ENCODE measurements at regions not wholly inside any gene's neighbourhood (a gene's known extent, or its start where the extent isn't known, plus 50 kb on each side); places are given as distances from the start of the nearest gene placed in this dataset.
"Not testable (repeated sequence)": the region's sequence is repeated elsewhere in the genome, so short reads cannot be mapped to it uniquely, and the experiment has no call there.

DNA sequence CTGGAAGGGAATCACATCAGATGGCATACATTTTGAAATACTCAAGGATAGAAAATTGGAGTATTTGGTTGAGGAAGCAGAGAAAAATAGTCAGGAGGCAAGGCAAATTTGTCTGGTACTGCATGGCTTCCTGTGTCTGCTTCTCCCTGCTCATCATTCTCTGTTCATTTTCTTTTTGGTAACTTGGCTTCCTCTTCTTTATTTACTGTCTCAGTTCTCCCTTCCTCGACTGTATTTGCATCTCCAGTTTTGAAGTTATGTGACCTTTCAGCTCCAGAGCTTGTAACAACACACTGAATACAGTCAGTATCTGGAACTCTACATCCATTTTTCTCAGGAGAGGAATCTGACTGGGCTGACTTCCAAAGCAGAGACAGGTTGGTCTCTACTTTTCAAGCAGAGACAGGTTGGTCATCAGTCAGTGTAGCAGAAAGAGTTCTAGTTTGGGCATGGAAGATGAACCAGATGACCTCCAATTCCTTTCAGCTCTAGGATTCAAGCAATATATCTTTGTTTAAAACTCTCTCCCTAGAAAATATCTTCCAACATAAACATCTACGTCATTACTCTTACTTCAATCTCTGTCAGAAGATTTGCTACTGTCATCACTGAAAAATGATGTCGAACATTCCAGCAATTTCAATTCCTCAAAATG lies 571.2 kb downstream of the ADGRL2 start:
- 48 to 51% methylated on average over 3 of the region's 3 CpGs for WGBS, 2 donors
- Histone ChIP-seq H3K27ac (no peak overlapping the region), H3K4me3 (no peak overlapping the region), H3K4me1 (no peaks in the 10 kb centered on the region), H3K27me3 (no peaks in the 10 kb centered on the region), H3K36me3 (no peaks in the 10 kb centered on the region), H3K9me3 (peaks cover 0 to 15% (median 6%) of the 10 kb centered on the region in 11 donors)
- intact Hi-C loops (cut with DNase I): loop anchor here in 1 of 10 donors (5.0 kb wide), 1 partner anchor 60 kb away; no protein-coding TSS in a partner anchor
- DNase-seq (no peak), ATAC-seq (no peak)
- no peak for TF ChIP-seq CTCF (IDR thresholded peaks at IDR 0.05)

- no peaks in the 10 kb centered on the region for H3K36me3 ChIP-seq
- H3K27me3 ChIP-seq: no peaks in the 10 kb centered on the region
- no peak for ATAC-seq
- no peaks in the 10 kb centered on the region for H3K4me1 ChIP-seq
- WGBS, 2 donors: 95 to 98% methylated on average over 2 of the region's 2 CpGs
- no peak for TF ChIP-seq CTCF (IDR thresholded peaks at IDR 0.05)
- no peaks in the 10 kb centered on the region for H3K9me3 ChIP-seq
- H3K4me3 ChIP-seq: no peak overlapping the region
- H3K27ac ChIP-seq: no peak overlapping the region
- intact Hi-C loops (cut with DNase I): no loop called here
- no peak for DNase-seq
Measured at GRCh38 chr1:82367456-82367855, 566.7 kb downstream of the ADGRL2 start.

DNA sequence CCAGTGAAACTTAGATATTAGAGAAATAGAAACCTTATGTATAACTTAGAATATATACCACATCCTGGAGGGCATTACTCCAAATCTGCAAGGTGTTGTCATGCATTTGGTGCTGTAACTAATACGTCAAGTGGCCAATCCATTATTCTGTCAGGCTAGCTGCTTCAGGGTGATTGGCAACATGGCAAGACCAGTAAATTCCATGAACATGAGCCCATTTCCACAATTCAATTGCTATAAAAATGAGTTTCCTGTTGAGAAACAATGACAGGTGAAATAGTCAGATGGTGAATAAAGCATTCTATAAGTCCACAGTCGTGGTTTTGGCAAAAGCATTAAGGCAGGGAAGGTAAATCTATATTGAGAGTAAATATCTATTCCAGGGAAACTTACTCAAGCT lies 566.0 kb downstream of the ADGRL2 start:
- Histone ChIP-seq H3K9me3 (no peaks in the 10 kb centered on the region), H3K4me1 (no peaks in the 10 kb centered on the region), H3K27me3 (no peaks in the 10 kb centered on the region), H3K4me3 (no peak overlapping the region), H3K36me3 (no peaks in the 10 kb centered on the region), H3K27ac (no peak overlapping the region)
- DNase-seq (no peak), ATAC-seq (no peak)
- no peak for TF ChIP-seq CTCF (IDR thresholded peaks at IDR 0.05)
- intact Hi-C loops (cut with DNase I): no loop called here
- 79 to 86% methylated on average over 2 of the region's 2 CpGs for WGBS, 2 donors

DNA sequence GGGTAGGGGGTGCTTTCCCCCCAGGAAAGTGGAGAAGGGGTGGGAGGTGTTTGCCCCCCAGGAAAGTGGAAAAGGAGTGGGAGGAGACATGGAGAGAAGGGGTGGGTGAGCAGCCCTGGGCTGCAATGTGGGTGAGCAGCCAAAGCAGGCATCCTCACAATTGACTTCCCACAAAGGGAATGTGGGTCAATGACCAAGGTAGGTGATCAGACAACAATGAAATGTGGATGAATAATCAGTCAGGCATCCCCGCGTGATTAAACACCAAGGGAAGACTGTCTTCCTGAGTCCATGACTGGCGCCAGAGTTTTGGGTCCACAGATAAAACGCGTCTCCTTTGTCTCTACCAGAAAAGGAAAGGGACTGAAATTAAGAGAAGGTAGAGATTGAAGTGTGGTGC lies 558.8 kb downstream of the ADGRL2 start:
- intact Hi-C loops (cut with DNase I); H3K4me3 ChIP-seq; ATAC-seq; H3K9me3 ChIP-seq; DNase-seq; H3K4me1 ChIP-seq; H3K36me3 ChIP-seq; H3K27ac ChIP-seq; H3K27me3 ChIP-seq: not testable (repeated sequence)
- 76 to 97% methylated on average over 5 of the region's 5 CpGs for WGBS, 2 donors

DNA sequence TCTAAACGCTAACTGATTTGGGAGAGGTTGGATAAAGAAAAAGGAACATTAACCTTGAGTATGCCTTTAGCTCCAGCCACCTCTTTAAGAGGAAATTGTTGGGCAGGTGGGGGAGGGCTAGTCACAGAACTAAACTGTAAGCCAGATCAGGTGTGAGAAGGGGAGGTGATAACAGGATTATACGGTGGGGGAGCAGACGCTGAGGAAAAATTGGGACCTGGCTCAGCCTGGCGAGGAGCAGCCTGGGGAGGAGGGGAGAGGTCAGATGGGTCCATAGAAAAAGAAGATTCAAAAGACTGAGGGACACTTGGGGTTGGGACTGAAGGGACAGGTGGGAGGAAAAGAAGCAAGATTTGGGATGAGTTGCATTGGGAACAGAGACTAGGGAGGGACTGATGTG lies 558.0 kb downstream of the ADGRL2 start:
- H3K36me3 ChIP-seq; DNase-seq; ATAC-seq; H3K4me1 ChIP-seq; H3K4me3 ChIP-seq; H3K27ac ChIP-seq; H3K9me3 ChIP-seq; intact Hi-C loops (cut with DNase I); H3K27me3 ChIP-seq: not testable (repeated sequence)
- 50 to 53% methylated on average over 4 of the region's 4 CpGs for WGBS, 2 donors

- DNase-seq; H3K36me3 ChIP-seq; H3K27ac ChIP-seq; H3K4me1 ChIP-seq; H3K27me3 ChIP-seq; ATAC-seq; intact Hi-C loops (cut with DNase I); H3K4me3 ChIP-seq: not testable (repeated sequence)
- 88 to 93% methylated on average over 5 of the region's 5 CpGs for WGBS, 2 donors
- peaks cover 0 to 21% (median 0%) of the 10 kb centered on the region in 11 donors for H3K9me3 ChIP-seq
Measured at GRCh38 chr1:82354546-82354945, 553.8 kb downstream of the ADGRL2 start.
